Ovary (tissue), 3 donors: ENCODE measurements at regions not wholly inside any gene's neighbourhood (a gene's known extent, or its start where the extent isn't known, plus 50 kb on each side); places are given as distances from the start of the nearest gene placed in this dataset.

Source experiments
- EP300 ChIP-seq: sonication (generic); formaldehyde crosslinking; IDR thresholded peaks from one replicate; pipeline ENCODE4 v1.6.1; 2017; ENCODE audit warnings: antibody characterized with exemption
- POLR2A ChIP-seq: fragments of 450-650 bp; IDR thresholded peaks from one replicate; pipeline ENCODE4 v1.6.1; 2017; ENCODE audit warnings: antibody characterized with exemption, mild to moderate bottlenecking, moderate library complexity
- TF ChIP-seq, protein P1 (sequence below), 3 donors: fragments of 450-650 bp in 2 of 3; fragments of 200-600 bp in 1 of 3; IDR thresholded peaks; one replicate each; pipeline versions ENCODE4 v1.5.1 to v1.8.0; 2016 to 2022; ENCODE audit warnings: antibody characterized with exemption in 3 of 3, mild to moderate bottlenecking in 1 of 3
- donor health status: DM: no; HTN: no; CAD: no.

DNA sequence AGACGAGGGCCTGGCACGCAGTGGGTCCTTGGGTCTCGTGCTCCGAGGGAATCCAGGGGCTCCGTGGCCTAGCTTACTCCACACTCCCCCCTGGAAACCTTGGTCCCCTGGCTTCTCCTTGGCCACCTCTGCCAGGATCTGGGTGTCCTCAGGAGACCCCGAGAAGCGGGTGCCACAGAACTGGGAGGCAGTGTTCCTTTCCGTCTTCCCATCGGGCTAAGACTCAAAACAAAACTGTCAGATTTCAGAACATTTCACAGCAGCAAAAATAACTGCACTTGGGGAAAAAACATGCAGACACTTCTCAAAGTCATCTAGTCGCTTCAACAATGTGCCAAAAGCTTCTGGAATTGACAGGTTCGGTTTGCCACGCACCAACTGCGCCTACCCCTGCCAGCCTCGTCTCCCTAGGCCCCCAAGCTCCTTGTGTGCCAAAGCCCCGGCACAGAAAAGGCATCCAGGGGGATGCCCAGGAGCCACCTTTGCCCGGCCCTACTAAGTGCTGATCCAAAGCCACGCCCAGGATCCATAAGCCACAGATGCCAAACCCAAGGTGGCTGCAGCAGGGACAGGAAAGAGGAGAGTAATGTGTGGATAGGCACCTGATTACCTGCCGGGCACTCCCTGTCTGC lies 58.4 kb upstream of the DIO3 start:
- TF ChIP-seq, protein P1, sequence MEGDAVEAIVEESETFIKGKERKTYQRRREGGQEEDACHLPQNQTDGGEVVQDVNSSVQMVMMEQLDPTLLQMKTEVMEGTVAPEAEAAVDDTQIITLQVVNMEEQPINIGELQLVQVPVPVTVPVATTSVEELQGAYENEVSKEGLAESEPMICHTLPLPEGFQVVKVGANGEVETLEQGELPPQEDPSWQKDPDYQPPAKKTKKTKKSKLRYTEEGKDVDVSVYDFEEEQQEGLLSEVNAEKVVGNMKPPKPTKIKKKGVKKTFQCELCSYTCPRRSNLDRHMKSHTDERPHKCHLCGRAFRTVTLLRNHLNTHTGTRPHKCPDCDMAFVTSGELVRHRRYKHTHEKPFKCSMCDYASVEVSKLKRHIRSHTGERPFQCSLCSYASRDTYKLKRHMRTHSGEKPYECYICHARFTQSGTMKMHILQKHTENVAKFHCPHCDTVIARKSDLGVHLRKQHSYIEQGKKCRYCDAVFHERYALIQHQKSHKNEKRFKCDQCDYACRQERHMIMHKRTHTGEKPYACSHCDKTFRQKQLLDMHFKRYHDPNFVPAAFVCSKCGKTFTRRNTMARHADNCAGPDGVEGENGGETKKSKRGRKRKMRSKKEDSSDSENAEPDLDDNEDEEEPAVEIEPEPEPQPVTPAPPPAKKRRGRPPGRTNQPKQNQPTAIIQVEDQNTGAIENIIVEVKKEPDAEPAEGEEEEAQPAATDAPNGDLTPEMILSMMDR (IDR thresholded peaks at IDR 0.05) = no peak
- TF ChIP-seq POLR2A (no peak), EP300 (no peak)
